Endothelial cell of umbilical vein (primary cell): ENCODE measurements at regions not wholly inside any gene's neighbourhood (a gene's known extent, or its start where the extent isn't known, plus 50 kb on each side); places are given as distances from the start of the nearest gene placed in this dataset.

Experiments used
- BruUV-seq: library from RNA; stranded (reverse); fragments of 400-500 nt; replicated peaks from 2 replicates; lab custom pipeline; 2021; lab: Mats Ljungman, UMichigan
- CTCF ChIA-PET: fragments of 300-600, 350-600 bp; sonication (Branson Sonifier 250); formaldehyde crosslinking; loops from one replicate; lab custom pipeline; 2021; ENCODE audit warnings: antibody characterized with exemption, inconsistent platforms; lab: Charles Lee
- POLR2A ChIA-PET: fragments of 300-600, 350-600 bp; sonication (Branson Sonifier 250); formaldehyde crosslinking; loops from one replicate; lab custom pipeline; 2021; ENCODE audit warnings: antibody characterized with exemption, inconsistent platforms; lab: Charles Lee
- DNase-seq: peaks from one replicate; pipeline ENCODE4 v3.0.0-alpha.2; 2011; ENCODE audit warnings: low read depth, low spot score
- FAIRE-seq: peaks from 2 replicates; lab custom pipeline; 2011; peaks lifted over from hg19 to GRCh38; lab: Jason Lieb, UNC
- H2AFZ ChIP-seq: 2 replicates; pipeline ENCODE4 v1.6.0; 2012; ENCODE audit warnings: low read depth, low read length, control low read depth, inconsistent platforms
- H3K27ac ChIP-seq: 2 replicates; pipeline ENCODE4 v1.5.1; 2011; ENCODE audit warnings: low read depth, mild to moderate bottlenecking, control low read depth, low read length, moderate library complexity; ENCODE audit not compliant: insufficient read depth
- H3K27me3 ChIP-seq, 2 experiments: 2 replicates each; pipeline versions ENCODE4 v1.6.0 to v1.6.1; 2011; ENCODE audit warnings: low read length in 2 of 2, mixed read lengths in 1 of 2; ENCODE audit not compliant: control insufficient read depth in 2 of 2, insufficient read depth in 2 of 2
- H3K36me3 ChIP-seq, 2 experiments: 2 replicates in 1 of 2; 3 replicates in 1 of 2; pipeline ENCODE4 v1.5.1; 2011; ENCODE audit warnings: low read length in 2 of 2, mild to moderate bottlenecking in 1 of 2, moderate library complexity in 1 of 2; ENCODE audit not compliant: control insufficient read depth in 2 of 2, insufficient read depth in 2 of 2; ENCODE audit errors: extremely low read depth in 1 of 2
- H3K4me1 ChIP-seq: 3 replicates; pipeline ENCODE4 v1.5.1; 2011; ENCODE audit warnings: mild to moderate bottlenecking, low read length; ENCODE audit not compliant: control insufficient read depth, insufficient read depth; ENCODE audit errors: extremely low read depth
- H3K4me2 ChIP-seq: 2 replicates; pipeline ENCODE4 v1.6.1; 2011; ENCODE audit warnings: low read length, control low read depth, mixed read lengths; ENCODE audit not compliant: insufficient read depth
- H3K4me3 ChIP-seq, 3 experiments: fragments of 200-600 bp in 1 of 3; sonication (generic), shearing (Covaris generic) in 1 of 3; replicated peaks in 1 of 3; 2 replicates each; pipeline ENCODE4 v1.5.1; 2011 to 2016; ENCODE audit warnings: control low read depth in 3 of 3, low read length in 3 of 3, mild to moderate bottlenecking in 2 of 3, inconsistent platforms in 1 of 3, low read depth in 1 of 3, moderate library complexity in 1 of 3; ENCODE audit not compliant: insufficient read depth in 1 of 3
- H3K79me2 ChIP-seq: 2 replicates; pipeline ENCODE4 v1.6.0; 2012; ENCODE audit warnings: low read length, inconsistent platforms; ENCODE audit not compliant: control insufficient read depth, insufficient read depth
- H3K9ac ChIP-seq: replicated peaks from 2 replicates; pipeline ENCODE3; 2011; ENCODE audit warnings: low read length, control low read depth; ENCODE audit not compliant: insufficient read depth; ENCODE audit errors: extremely low read depth
- H3K9me1 ChIP-seq: replicated peaks from 3 replicates; pipeline ENCODE4 v1.6.0; 2011; ENCODE audit warnings: mild to moderate bottlenecking, low read length; ENCODE audit not compliant: control insufficient read depth, insufficient read depth; ENCODE audit errors: extremely low read depth
- H3K9me3 ChIP-seq: replicated peaks from 2 replicates; pipeline ENCODE4 v1.5.1; 2012; ENCODE audit warnings: low read length, inconsistent platforms; ENCODE audit not compliant: control insufficient read depth, insufficient read depth
- H4K20me1 ChIP-seq: replicated peaks from 2 replicates; pipeline ENCODE3; 2011; ENCODE audit warnings: mild to moderate bottlenecking, low read length; ENCODE audit not compliant: control insufficient read depth, insufficient read depth; ENCODE audit errors: extremely low read depth
- CTCF ChIP-seq, 2 donors: IDR thresholded peaks; 1 replicate in 1 of 2; 2 replicates in 1 of 2; pipeline ENCODE4 v1.5.1; 2011; ENCODE audit warnings: low read length in 2 of 2, mild to moderate bottlenecking in 2 of 2, moderate library complexity in 2 of 2, control low read depth in 1 of 2, inconsistent platforms in 1 of 2, low read depth in 1 of 2; ENCODE audit not compliant: insufficient read depth in 1 of 2; ENCODE audit errors: extremely low read depth in 1 of 2
- EZH2 ChIP-seq: IDR thresholded peaks from 2 replicates; pipeline ENCODE4 v1.6.1; 2012; ENCODE audit warnings: borderline replicate concordance, low read depth, mild to moderate bottlenecking, moderate library complexity, low read length, inconsistent platforms; ENCODE audit not compliant: severe bottlenecking
- FOS ChIP-seq: IDR thresholded peaks from 2 replicates; pipeline ENCODE4 v1.6.1; 2011; ENCODE audit warnings: mild to moderate bottlenecking, low read length, moderate library complexity, borderline replicate concordance; ENCODE audit not compliant: insufficient read depth
- GATA2 ChIP-seq: IDR thresholded peaks from 2 replicates; pipeline ENCODE4 v1.7.0; 2011; ENCODE audit warnings: low read depth, mild to moderate bottlenecking, moderate library complexity, mixed read lengths, low read length; ENCODE audit not compliant: insufficient read length, insufficient read depth
- JUN ChIP-seq: IDR thresholded peaks from 2 replicates; pipeline ENCODE4 v1.6.1; 2011; ENCODE audit warnings: borderline replicate concordance, low read depth; ENCODE audit not compliant: insufficient read length, insufficient read depth
- MYC ChIP-seq: IDR thresholded peaks from one replicate; pipeline ENCODE4 v1.6.1; 2011; ENCODE audit warnings: mild to moderate bottlenecking, low read depth, low read length
- POLR2A ChIP-seq: IDR thresholded peaks from 2 replicates; pipeline ENCODE4 v1.6.1; 2012; ENCODE audit warnings: low read depth, mild to moderate bottlenecking, control low read depth, low read length
- POLR2AphosphoS5 ChIP-seq: IDR thresholded peaks from 2 replicates; pipeline ENCODE4 v1.6.1; 2012; ENCODE audit warnings: low read depth, mild to moderate bottlenecking, control low read depth, low read length, moderate library complexity; ENCODE audit not compliant: insufficient read depth
- dilution Hi-C: fragments of 300-500 bp; cut with MboI; formaldehyde crosslinking; loops from one replicate; pipeline ENCODE4 v1.15.0; 2019; ENCODE audit warnings: low sequenced_read_pairs; ENCODE audit not compliant: extremely low pct_ligation_motif_present
- intact Hi-C: fragments of 100-400 bp; cut with micrococcal nuclease; formaldehyde crosslinking; loops from one replicate; pipeline ENCODE4 v1.10.0; 2022
- TF ChIP-seq, protein P1 (sequence below): IDR thresholded peaks from 2 replicates; pipeline ENCODE4 v1.6.1; 2011; ENCODE audit not compliant: insufficient read depth, insufficient read length

DNA sequence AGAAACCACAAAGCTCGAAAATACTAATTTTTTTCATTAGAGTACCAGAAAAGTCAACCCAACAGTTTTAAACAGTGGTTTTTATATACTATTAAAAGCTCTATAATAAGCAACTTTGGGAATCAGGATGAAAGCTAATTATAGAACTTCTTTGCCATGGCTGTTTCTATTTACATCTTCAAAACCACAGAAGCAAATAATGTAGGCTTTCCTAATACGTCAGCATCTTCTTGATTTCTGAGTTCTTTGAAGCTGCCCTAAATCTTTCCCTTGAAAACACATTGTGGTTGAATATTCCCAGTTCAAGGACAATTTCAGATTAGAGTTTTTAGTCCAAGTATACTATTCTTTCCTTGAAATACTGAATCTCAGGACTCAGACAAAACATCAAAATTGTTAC is 460.2 kb upstream of the FAT1 start:
- FAIRE-seq (no peak), DNase-seq (no peak)
- POLR2A ChIA-PET: no interaction called here
- no peaks in the 10 kb centered on the region for H3K36me3 ChIP-seq
- H3K79me2 ChIP-seq: no peaks in the 10 kb centered on the region
- no peak overlapping the region for H3K9ac ChIP-seq
- no peak for TF ChIP-seq GATA2
- no peak for TF ChIP-seq CTCF (IDR thresholded peaks at IDR 0.05; ENCODE audit: extremely low read depth in 1 of 2, insufficient read depth in 1 of 2, low read depth in 1 of 2, low read length in 2 of 2)
- TF ChIP-seq POLR2A: no peak
- no peak for TF ChIP-seq JUN
- no peak for TF ChIP-seq MYC
- TF ChIP-seq FOS: no peak
- intact Hi-C loops (no loop called here), dilution Hi-C loops (no loop called here)
- CTCF ChIA-PET: no interaction called here
- no peak overlapping the region for H3K4me2 ChIP-seq
- H3K4me3 ChIP-seq: no peak overlapping the region
- no peaks in the 10 kb centered on the region for H3K9me3 ChIP-seq
- no peaks in the 10 kb centered on the region for H3K27me3 ChIP-seq
- BruUV-seq: no TSS peak
- H3K4me1 ChIP-seq: no peaks in the 10 kb centered on the region
- no peak overlapping the region for H2AFZ ChIP-seq
- H4K20me1 ChIP-seq: no peaks in the 10 kb centered on the region
- no peak overlapping the region for H3K27ac ChIP-seq
- H3K9me1 ChIP-seq: no peaks in the 10 kb centered on the region

DNA sequence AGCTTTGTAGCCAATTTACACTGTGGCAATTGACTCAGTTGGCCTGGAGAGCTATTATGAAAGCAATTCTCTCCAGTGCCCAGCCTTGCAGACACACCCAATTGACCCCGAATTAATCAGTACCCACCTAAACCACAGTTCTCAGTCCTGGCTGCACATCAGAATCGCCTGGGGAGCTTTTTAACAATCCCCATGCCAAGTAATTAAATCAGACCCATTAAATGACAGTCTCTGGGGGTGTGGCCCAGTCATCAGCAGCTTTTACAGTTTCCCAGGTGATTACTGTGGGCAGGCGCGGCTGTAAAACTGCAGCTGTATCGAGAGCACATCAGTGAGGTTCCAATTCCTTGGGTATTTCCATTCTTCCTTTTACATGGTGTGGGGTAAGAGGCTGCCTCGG is 460.9 kb upstream of the FAT1 start:
- Histone ChIP-seq H2AFZ (no peak overlapping the region), H3K4me3 (no peak overlapping the region), H3K4me2 (no peak overlapping the region), H3K36me3 (no peaks in the 10 kb centered on the region), H3K27ac (no peak overlapping the region), H3K27me3 (no peaks in the 10 kb centered on the region), H4K20me1 (no peaks in the 10 kb centered on the region), H3K4me1 (no peaks in the 10 kb centered on the region), H3K9ac (no peak overlapping the region), H3K9me3 (no peaks in the 10 kb centered on the region), H3K79me2 (no peaks in the 10 kb centered on the region), H3K9me1 (no peaks in the 10 kb centered on the region)
- TF ChIP-seq MYC (no peak), EZH2 (no peak), POLR2A (no peak), FOS (no peak), POLR2AphosphoS5 (no peak), CTCF (IDR thresholded peaks at IDR 0.05; ENCODE audit: extremely low read depth in 1 of 2, insufficient read depth in 1 of 2, low read depth in 1 of 2, low read length in 2 of 2) (no peak), JUN (no peak), GATA2 (no peak)
- TF ChIP-seq, protein P1, sequence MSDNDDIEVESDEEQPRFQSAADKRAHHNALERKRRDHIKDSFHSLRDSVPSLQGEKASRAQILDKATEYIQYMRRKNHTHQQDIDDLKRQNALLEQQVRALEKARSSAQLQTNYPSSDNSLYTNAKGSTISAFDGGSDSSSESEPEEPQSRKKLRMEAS: no peak
- intact Hi-C loops (no loop called here), dilution Hi-C loops (no loop called here)
- POLR2A ChIA-PET: no interaction called here
- CTCF ChIA-PET: no interaction called here
- DNase-seq (no peak), FAIRE-seq (no peak)
- no TSS peak for BruUV-seq
